NCI-H1417 treated with DMSO at 0.1 percent for 48 hours (cell line): ENCODE measurements at regions not wholly inside any gene's neighbourhood (a gene's known extent, or its start where the extent isn't known, plus 50 kb on each side); places are given as distances from the start of the nearest gene placed in this dataset.

Source experiments
- DNase-seq: peaks from one replicate; lab custom pipeline; 2025; lab: John Stamatoyannopoulos, UW

DNA sequence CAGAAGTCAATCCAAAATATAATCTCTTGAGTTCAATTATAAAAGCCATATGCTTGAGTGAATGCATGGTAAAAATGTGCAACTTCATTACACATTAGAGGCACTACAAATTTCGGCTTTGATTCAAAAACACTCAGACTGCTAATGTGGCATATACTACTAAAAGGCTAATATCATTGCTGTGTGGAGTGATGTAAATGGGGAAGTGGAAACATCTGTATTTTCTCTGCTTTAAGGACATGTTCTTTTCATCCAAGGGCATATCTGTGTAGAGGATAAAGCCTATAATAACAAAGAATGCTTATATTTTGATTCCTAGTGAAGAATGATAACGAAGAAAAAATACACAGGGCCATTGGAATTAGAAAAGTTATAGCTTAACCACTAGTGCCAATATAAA, 643.9 kb upstream of the ZNF608 start:
- no peak for DNase-seq

DNA sequence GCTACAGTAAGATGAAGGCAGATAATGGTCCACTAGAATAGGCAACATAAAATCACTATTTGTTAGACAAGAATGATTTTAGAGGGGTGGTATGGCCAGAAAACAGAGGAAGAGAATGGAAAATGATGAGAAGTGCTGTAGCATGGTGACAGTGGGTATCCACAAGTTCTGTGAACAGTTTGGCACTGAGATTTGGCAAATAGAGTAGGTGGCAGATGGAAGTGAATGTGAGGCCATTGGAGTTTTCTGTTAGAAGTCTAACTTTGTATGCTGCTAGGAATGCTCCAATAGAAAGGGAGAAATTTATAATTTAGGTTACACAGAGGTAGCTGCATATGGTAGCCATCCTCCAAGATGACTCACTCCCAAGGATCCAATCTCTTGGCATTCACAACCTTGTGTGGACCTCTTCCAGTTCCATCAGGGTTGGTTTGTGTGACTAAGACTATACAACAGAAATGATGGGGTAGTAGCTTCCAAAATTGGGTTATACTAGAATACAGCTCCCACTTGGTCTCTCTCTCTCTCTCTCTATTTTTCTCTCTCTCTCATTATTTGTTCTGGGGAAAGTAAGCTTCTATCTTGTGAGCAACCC, 646.9 kb upstream of the ZNF608 start:
- DNase-seq, result no peak

DNA sequence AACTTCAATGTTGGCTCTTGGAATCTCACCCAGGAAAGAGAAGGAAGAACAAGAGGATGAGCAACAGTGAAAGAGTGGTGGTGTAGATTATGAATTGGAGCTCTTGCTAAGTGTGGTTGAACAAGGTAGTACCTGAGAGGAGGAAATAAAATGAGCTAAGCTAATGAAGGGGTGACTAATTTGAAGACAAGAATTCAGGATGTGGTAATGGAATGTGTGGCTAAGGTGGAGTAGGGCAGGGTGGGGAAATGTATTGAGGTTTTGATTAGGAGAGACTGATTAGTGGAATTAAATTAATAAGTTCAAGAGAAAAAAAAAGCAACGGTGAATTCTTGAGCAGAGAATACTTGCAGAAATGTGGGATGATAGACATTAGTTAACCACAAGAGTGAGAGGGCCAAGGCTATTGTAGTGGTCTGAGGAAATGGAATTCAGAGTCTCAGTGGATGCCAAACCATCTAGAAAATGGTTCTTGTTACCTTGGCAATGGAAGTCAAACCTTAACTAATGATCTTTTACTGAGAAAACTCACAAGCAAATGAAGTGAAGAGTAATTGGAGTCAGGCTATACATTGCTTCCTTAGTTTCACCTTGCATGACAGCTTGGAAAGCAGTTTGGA, 648.3 kb upstream of the ZNF608 start:
- DNase-seq, result no peak

DNA sequence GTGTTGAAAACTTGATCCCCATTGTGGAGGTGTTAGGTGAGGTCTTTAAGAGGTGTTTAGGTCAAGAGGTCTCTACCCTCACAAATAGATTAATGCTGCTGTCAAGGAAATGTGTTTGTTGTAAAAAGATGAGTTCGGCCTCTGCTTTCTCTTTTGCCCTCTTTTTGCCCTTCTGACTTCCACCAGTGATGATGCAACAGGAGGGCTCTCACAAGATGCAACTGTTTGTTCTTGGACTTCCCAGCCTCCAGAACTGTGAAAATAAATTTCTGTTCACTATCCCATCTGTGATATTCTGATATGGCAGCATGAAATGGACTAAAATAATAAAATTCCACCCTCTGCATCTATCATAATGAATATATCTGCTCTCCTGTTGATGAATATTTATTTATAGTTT, 650.0 kb upstream of the ZNF608 start:
- no peak for DNase-seq

DNA sequence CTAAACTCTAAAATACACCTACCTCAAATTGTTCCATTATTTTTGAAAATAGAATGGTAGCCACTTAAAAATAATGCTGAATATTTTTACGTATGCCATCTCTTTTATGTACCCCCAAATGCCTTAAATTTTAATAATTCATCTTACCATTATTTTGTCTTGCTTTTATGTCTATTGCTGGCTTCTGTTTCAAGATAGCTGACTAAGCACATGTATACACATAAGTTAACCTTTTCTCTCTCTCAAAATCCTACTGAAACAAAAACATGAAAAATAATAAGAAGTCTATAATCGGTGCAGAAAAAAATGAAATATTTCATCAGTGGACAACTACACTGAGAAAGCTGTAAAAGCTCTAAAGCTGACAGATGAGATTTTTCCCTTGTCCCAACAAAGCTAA, 652.0 kb upstream of the ZNF608 start:
- no peak for DNase-seq

DNA sequence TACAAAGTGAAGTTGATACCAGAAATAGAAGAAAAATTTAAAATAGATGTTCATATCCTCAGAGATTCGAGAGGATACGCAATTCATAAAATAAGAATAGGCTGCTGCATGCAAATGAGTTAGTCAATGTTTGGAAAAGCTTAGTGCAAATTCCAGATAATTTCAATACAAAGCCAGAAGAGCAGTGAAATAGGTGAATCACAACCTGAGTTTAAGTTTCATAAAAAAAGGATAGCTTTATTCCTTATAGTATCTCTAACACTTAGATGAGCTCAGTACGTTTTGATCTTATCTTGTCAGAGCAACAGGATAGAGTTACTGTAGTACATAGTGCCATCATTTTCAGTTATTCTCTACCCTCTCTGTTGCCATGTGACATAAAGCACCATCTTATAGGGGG, 653.4 kb upstream of the ZNF608 start:
- no peak for DNase-seq

DNA sequence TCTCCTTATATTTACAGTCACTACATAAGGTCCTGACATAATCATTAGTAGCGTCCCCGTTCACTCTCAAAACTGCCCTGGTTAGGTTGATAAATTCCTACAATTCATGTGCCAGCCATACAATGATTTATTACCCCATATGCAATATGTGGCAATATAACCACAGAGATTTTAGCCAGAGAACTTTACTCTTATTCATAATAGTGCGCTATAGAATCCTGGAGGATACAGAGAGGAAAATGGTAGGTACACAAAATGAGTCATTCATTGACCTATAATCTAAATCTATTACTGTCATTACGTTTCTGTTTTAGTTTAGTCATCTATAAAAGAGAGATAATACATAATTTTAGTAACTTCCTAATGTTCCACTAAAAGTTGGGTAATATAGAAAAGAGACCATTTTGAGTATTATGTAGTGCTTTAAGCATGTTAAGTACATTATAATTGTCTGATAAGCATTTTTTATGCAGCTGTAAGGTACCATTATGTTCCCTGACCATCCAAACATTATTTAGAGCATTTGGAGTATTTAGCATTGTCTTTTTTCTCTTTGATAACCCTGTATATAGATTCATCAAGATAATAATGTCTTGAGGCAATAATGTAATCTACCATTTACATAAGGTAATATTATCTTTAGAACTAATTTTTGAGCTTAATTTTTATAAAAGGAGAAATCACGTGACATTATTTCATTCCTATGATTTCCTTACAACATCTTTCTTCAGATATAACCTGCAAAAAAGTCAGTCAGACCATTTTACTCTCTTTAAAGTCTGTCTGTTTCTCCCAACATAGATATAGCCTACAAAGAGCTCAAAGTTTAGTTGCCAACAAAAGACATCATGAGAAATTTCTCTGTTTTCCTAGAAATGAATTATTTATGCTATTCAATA, 655.5 kb upstream of the ZNF608 start:
- DNase-seq, result no peak

DNA sequence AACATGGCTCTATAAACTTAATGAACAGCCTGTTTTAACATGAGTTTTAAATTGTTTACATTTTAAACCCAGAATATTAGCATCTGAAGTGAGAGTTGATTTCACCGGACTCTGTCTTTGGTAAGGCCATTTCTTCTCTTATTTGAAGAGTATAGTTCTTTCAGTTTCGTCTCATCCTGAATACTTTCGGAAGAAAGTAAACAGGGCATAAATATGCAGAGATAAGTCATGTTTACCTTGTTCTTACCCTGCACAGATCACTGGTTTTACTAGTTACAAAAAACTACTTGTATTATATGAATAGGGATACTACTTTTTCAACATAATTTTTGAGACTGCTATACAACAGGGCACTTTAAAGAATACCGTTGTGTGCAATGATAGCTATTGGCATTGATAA, 656.3 kb upstream of the ZNF608 start:
- DNase-seq, result no peak

DNA sequence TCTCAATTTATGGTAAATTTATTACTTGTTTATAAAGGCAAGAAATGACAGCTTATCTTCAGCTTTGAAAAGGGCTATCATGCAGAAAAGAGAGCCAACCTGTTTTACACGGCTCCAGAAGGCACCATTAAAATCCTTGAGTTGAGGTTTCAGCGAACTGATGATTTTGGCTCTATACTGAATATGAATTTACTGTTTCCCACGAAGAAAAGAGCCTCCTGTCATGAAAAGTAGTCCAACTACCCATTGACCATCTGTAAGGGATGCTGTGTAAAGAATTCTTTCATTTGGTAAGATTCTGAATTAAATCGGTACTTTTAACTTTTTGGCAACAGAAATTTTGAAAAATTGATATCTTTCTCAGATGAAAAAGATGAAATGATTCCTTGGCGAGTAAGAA, 657.6 kb upstream of the ZNF608 start:
- no peak for DNase-seq

DNA sequence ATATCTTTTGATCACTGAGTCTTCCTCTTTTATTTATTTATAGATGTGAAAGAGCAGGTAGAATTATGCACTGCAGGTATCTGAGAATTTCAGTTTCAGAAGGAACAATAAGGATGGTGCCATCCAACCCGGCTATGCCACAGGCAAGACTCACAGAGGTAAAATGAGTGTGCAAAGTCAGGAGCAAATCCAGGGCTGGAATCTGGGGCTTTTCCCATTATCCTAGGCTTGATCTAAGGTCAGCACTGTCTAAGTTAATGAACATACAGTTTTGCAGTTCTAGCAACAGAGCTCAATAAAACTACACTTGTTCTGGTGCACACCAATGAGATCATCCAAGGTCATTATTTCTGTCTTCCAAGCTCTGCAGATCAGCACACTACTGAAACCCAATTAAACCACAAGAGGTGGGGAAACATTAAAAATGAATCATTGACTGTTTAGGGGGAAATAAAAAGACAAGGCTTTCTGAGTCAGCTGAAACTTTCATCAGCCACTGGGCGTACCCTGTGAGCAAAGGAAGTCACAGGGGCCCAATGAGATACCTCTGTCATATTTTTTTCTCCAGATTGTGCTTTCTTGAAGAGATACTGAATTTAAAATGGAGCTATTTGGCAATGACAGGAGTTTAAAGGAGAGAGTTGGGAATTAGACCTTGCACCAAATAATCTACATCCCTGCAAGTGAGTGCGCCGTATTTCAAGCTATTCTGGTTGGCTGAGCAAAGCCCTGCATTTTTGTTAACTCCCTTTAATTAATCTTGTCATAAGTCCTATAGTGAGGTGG, 662.2 kb upstream of the ZNF608 start:
- DNase-seq, result no peak

DNA sequence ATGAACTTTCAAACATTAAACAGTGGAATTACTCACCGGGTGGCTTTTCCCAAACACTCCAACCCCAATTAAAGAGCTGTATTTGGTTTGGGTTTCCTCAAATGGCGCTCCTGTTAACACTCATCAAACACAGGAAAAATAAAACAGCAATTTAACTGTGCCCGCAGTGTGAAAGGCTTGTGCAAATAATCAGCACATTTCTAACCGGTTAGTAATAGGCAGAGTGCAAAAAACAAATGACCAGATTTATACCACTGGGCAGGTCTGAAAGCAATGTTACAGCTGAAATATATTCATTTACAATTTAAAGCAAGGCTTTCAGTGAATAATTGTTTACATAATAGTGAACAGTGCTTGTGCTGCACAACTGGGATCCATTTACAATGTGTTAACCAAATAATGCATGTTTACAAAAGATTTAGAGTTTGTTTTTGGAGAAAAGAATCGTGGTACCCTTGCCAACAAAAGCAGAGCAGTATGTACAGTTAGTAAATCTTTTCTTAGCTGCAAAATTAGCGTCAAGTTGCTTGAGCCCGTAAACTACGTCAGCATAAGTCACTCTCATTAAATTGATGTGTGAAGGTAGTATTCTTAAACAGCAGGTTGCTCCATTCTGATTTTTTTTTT, 662.9 kb upstream of the ZNF608 start:
- peak; percentile 39 for DNase-seq

DNA sequence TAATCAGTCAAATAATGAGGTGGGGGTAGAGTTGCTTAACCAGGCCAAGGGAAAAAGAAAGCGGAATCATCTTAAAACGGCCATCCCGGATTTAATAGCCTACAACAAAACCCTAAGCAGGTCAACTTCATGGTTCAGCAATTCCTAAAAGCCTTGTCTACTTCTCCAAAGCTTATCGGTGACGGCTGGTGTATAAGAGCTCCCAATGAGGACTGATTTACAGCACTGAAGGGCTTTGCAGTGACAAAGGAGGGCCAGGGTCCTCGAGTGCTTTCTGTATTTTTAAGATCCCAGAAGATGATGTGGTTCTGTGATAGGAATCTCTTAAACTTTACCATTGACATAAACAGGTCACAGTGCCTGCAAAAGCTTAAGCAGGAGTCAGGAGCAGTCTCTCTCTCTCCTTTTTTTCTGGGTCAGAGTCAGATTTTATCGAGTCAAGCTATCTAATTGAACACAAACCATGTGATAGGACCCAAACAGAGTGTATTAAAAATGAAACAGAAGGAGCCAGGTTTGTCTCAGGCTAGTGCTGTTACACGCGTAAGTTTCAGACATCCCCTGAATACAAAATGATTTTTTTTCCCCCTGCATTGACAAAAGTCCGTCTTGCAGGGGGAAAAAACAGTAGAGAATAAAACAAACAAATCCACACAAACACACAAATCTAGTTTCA, 663.6 kb upstream of the ZNF608 start:
- DNase-seq, result no peak

DNA sequence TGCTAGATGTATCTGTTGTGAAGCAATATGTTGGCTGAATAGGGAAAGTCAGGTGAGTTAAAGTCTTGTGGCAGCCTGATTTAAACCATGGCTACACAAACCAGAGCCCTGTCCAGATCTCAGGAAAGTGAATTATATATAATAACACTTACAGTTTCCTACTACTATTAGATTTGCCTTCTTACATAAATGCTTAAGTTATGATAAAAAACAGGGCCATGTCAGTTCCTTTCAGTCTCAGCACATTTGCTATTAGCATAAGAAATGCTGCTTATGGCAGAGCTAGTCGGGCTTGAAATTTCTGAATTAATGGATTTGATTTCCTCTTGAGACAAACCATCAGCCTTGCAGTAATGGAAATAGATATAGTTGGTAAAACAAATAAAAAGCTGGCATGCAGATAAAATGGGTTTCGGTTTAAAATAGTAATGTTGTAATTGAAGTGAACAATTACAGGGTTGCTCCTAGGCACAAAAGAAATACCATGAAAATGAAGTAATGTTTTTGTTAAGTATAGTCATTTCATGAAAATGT, 664.2 kb upstream of the ZNF608 start:
- no peak for DNase-seq

DNA sequence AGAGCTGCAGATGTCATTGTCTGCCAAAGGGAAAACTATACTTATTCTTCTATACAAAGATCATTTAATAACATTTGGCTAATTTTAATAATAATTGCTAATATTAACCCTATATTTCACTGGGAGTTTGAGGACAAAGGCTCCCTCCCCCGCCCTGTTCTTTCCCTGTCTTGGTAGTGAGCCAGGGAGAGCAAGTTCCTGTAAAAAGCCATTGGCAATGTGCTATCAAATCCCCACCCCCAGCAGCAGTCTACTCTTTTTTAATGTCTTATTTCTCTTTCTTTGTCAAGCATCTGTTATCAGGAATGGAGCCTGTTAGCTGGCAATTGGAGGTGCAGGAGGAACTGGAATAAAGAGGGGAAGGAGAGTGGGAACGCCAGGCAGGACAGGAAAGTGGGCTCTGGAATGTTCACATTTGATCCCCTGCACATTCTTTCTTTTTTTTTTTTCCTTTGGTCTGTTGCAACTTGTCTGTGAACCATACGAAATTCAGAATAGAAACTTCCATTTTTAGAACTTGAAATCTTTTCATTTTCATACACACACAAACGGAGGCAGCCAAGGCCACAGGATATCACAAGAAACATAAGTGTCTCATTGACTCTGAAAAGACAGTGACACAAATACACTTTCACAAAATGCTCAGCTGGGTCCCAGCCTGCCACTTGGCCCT, 664.8 kb upstream of the ZNF608 start:
- DNase-seq, result no peak

DNA sequence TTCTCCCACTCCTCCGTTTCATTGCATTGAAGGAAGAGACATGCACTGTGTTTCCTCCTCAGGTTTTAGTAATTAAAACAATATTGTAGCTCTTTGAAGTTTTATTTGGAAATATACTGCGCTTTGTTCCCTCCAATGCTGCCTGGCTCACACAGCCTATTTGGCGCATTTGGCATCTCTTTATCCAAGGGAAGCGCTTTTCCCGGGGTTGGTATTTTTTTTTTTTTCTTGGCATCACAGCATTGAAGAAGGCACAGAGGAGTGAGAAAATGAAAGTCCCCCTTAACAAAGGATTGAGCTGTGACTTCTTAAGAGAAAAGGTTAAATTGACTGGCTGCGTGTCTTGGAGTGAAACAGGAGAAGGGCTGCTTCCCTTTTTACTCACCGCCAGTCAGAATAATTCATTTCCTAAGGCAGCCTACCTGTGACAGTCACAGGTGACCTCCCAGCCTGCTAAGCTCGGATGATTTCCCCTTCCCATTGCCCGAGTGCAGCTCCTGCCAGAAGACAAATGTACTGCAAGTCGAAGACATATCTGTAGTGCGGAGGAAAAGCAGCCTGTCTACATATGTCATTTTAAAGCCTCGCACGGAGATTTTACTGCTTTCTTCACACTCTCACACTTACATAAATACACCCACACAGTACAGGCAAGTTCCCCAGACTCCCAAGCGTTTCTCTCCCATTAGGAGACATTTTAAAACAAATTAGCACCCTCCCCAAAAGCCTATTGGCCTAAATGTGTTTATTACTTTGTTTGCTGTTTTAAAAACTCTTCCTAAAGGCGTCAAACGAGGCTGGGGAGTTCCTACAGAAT, 665.5 kb upstream of the ZNF608 start:
- DNase-seq, result no peak

DNA sequence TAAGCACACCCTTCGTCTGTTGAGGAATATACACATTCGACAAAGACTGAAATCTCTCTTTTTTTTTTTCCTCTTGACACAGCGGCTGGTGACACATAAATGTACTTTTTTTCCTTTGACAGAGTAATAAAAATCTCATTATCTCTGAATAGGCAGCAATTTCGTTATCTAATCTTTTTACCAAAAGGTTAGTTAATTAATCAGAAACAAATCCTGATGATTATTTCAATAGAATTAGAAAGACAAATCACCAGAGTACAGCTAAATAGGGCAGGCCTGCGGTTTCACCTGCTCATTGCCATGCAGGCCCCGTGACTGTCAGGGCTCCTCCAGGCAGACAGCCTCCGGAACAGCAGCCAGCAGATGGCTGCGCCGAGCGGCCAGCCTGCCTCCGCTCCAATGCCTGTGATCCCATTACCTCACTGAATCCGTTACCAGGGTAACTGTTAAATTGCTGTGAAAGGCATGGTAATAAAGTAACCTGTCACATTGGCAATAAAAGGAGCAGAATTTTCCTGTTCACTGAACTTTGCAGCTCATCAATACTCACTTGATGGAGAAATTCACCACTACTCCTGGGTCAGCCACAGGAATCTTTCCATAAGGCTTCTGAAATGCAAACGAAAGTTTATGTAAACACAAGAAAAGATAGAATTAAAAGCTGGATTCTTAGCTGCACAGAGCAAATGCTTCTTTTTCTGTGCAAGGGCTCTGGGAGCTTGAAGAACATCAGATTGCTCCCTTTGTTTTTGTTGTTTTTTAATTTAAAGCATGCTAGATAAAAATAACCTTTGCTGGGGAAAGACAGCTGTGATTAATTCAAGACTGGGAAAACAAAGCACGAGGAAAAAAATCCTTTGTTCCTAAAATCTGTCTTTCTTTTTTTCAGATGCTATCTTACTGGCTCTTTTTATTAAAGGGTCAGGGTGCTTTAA, 666.4 kb upstream of the ZNF608 start:
- peak; percentile 27 for DNase-seq

DNA sequence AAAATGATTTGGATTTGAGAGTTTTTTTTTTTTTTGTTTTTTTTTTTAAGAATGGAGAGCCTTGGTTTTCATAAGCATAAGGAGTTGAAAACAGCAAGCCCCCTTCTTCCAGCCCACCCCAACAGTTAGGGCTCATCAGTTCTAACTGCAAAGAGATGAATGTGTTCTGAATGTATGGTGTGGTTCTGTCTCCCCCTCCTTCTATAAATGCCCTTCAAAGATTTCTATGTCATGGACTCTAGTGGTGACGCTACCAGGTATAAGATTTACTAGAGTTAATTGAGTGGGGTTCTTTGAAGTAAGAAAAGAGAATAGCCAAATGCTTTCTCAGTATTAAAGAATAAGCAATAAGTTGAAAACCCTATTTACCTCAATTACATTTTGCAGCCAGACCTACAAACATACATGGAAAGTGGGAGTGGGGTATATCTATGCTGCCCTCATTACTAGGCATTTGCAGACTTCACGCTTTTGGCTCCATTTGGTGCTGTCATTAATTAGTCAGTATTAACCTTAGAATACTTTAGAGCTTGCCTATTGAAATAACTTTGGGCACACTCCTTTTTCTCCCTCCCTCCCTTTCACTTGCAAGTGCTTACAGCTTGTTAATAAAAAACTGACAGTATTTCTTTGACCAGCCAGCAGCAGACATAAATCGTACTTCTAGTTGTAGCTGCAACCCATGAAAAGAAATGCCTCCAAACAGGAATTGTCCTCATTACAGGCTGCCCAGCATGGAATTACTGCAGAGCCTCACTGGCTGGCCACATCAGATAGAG, 667.2 kb upstream of the ZNF608 start:
- DNase-seq, result no peak

DNA sequence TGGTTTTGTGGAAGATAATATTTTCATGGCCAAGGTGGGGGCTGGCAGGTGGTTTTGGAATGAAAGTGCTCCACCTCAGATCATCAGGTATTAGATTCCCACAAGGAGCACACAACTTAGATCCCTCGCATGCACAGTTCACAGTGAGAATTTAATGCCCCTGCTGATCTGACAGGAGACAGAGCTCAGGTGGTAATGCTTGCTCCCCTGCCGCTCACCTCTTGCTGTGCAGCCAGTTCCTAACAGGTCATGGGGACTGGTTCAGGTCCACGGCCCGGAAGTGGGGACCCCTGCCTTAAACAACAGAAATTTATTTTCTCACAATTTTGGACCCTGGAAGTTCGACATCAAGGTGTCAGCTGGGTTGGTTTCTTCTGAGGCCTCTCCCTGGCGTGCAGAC, 668.7 kb upstream of the ZNF608 start:
- DNase-seq, result no peak
